H1 (cell line): ENCODE measurements at regions not wholly inside any gene's neighbourhood (a gene's known extent, or its start where the extent isn't known, plus 50 kb on each side); places are given as distances from the start of the nearest gene placed in this dataset.
A peak's percentile ranks its signal among the peaks of the same experiment; 100 is the strongest.

Source experiments
- CTCF ChIA-PET: fragments of 300-600 bp; sonication (Branson Sonifier 250); formaldehyde crosslinking; loops from one replicate; lab custom pipeline; 2021; ENCODE audit not compliant: partially characterized antibody; lab: Charles Lee
- POLR2A ChIA-PET: fragments of 300-600 bp; sonication (Branson Sonifier 250); formaldehyde crosslinking; loops from one replicate; lab custom pipeline; 2021; ENCODE audit warnings: inconsistent platforms; ENCODE audit not compliant: partially characterized antibody; lab: Charles Lee
- DNase-seq, 2 experiments: peaks; one replicate each; pipeline versions ENCODE4 v3.0.0 to v3.0.0-alpha.2; 2010 to 2022; ENCODE audit warnings: low spot score in 2 of 2, low read depth in 1 of 2, mixed read lengths in 1 of 2
- FAIRE-seq: peaks from 2 replicates; lab custom pipeline; 2011; peaks lifted over from hg19 to GRCh38; lab: Jason Lieb, UNC
- H2AFZ ChIP-seq: 2 replicates; pipeline ENCODE4 v1.8.1; 2012; ENCODE audit warnings: low read length, inconsistent platforms
- H2AK5ac ChIP-seq: 2 replicates; pipeline ENCODE4 v1.6.1; 2013; ENCODE audit warnings: low read depth, low read length
- H2BK120ac ChIP-seq: replicated peaks from 2 replicates; pipeline ENCODE3; 2013; ENCODE audit warnings: low read depth, low read length, inconsistent platforms
- H2BK12ac ChIP-seq: 2 replicates; pipeline ENCODE4 v1.6.1; 2013; ENCODE audit warnings: low read depth, low read length
- H2BK15ac ChIP-seq: 2 replicates; pipeline ENCODE4 v1.6.1; 2013; ENCODE audit warnings: low read length
- H2BK20ac ChIP-seq: 2 replicates; pipeline ENCODE4 v1.6.1; 2013; ENCODE audit warnings: low read length
- H2BK5ac ChIP-seq: 2 replicates; pipeline ENCODE4 v1.6.1; 2013; ENCODE audit warnings: low read depth, low read length
- H3K14ac ChIP-seq: 2 replicates; pipeline ENCODE4 v1.6.1; 2013; ENCODE audit warnings: inconsistent platforms; ENCODE audit not compliant: insufficient read length
- H3K18ac ChIP-seq: 2 replicates; pipeline ENCODE4 v1.6.1; 2013; ENCODE audit warnings: low read length; ENCODE audit errors: extremely low read depth
- H3K23ac ChIP-seq: 2 replicates; pipeline ENCODE4 v1.6.1; 2013; ENCODE audit warnings: inconsistent platforms; ENCODE audit not compliant: insufficient read length
- H3K23me2 ChIP-seq: 2 replicates; pipeline ENCODE4 v1.6.1; 2013; ENCODE audit warnings: low read depth, low read length
- H3K27ac ChIP-seq: 2 replicates; pipeline ENCODE4 v1.6.1; 2011; ENCODE audit warnings: low read depth, low read length, inconsistent platforms
- H3K27me3 ChIP-seq, 4 experiments: replicated peaks in 1 of 4; 1 replicate in 1 of 4; 2 replicates in 3 of 4; pipeline versions ENCODE4 v1.6.1 to v1.8.1; 2011 to 2013; ENCODE audit warnings: low read length in 3 of 4, mild to moderate bottlenecking in 3 of 4, inconsistent platforms in 2 of 4, mixed read lengths in 2 of 4, moderate library complexity in 1 of 4; ENCODE audit not compliant: control insufficient read depth in 3 of 4, insufficient read depth in 3 of 4; ENCODE audit errors: extremely low read depth in 1 of 4
- H3K36me3 ChIP-seq, 4 experiments: 2 replicates each; pipeline versions ENCODE4 v1.6.1 to v1.8.1; 2011 to 2013; ENCODE audit warnings: mild to moderate bottlenecking in 4 of 4, low read length in 3 of 4, moderate library complexity in 2 of 4, control low read depth in 1 of 4, inconsistent platforms in 1 of 4; ENCODE audit not compliant: insufficient read depth in 4 of 4, control insufficient read depth in 2 of 4
- H3K4ac ChIP-seq: replicated peaks from 2 replicates; pipeline ENCODE3; 2013; ENCODE audit warnings: low read length, low read depth, mixed read lengths, inconsistent platforms; ENCODE audit not compliant: insufficient read length
- H3K4me1 ChIP-seq, 4 experiments: replicated peaks in 1 of 4; 1 replicate in 1 of 4; 2 replicates in 3 of 4; pipeline versions ENCODE4 v1.6.1 to v1.8.1; 2011 to 2013; ENCODE audit warnings: low read length in 3 of 4, inconsistent platforms in 2 of 4, mixed read lengths in 1 of 4; ENCODE audit not compliant: insufficient read depth in 4 of 4, control insufficient read depth in 3 of 4
- H3K4me2 ChIP-seq, 2 experiments: 2 replicates each; pipeline versions ENCODE4 v1.6.1 to v1.8.1; 2011 to 2013; ENCODE audit warnings: low read depth in 2 of 2, low read length in 2 of 2, control low read depth in 1 of 2, inconsistent platforms in 1 of 2, mild to moderate bottlenecking in 1 of 2; ENCODE audit not compliant: insufficient read depth in 1 of 2
- H3K4me3 ChIP-seq, 4 experiments: fragments of 200-600, 300-600 bp in 1 of 4; sonication (generic), shearing (Covaris generic), sonication (Bioruptor Twin) in 1 of 4; 2 replicates each; pipeline versions ENCODE4 v1.5.1 to v1.8.1; 2011 to 2016; ENCODE audit warnings: low read length in 4 of 4, low read depth in 3 of 4, control low read depth in 2 of 4, inconsistent platforms in 2 of 4, mild to moderate bottlenecking in 2 of 4, mixed read lengths in 1 of 4, moderate library complexity in 1 of 4; ENCODE audit not compliant: insufficient read depth in 2 of 4; ENCODE audit errors: extremely low read depth in 1 of 4
- H3K56ac ChIP-seq: replicated peaks from 2 replicates; pipeline ENCODE3; 2013; ENCODE audit warnings: low read depth, mild to moderate bottlenecking, mixed read lengths, low read length, inconsistent platforms; ENCODE audit not compliant: insufficient read length
- H3K79me1 ChIP-seq: 2 replicates; pipeline ENCODE4 v1.6.1; 2013; ENCODE audit warnings: low read depth, low read length, control low read depth
- H3K79me2 ChIP-seq, 2 experiments: 2 replicates each; pipeline versions ENCODE4 v1.6.1 to v1.8.1; 2012 to 2013; ENCODE audit warnings: low read length in 2 of 2, mild to moderate bottlenecking in 2 of 2, inconsistent platforms in 1 of 2; ENCODE audit not compliant: insufficient read depth in 2 of 2, control insufficient read depth in 1 of 2
- H3K9ac ChIP-seq, 4 experiments: replicated peaks in 1 of 4; 1 replicate in 1 of 4; 2 replicates in 3 of 4; pipeline versions ENCODE4 v1.6.1 to v1.8.1; 2011 to 2013; ENCODE audit warnings: low read depth in 3 of 4, low read length in 3 of 4, control low read depth in 2 of 4, mild to moderate bottlenecking in 2 of 4, moderate library complexity in 2 of 4, inconsistent platforms in 1 of 4; ENCODE audit errors: extremely low read depth in 1 of 4
- H3K9me3 ChIP-seq, 2 experiments: 2 replicates each; pipeline versions ENCODE4 v1.6.1 to v1.8.1; 2012 to 2013; ENCODE audit warnings: mild to moderate bottlenecking in 2 of 2, moderate library complexity in 2 of 2, control low read depth in 1 of 2, inconsistent platforms in 1 of 2, low read depth in 1 of 2, low read length in 1 of 2, mixed read lengths in 1 of 2; ENCODE audit not compliant: insufficient read depth in 2 of 2
- H4K20me1 ChIP-seq, 2 experiments: replicated peaks in 1 of 2; 2 replicates each; pipeline versions ENCODE3 to v1.8.1; 2011 to 2013; ENCODE audit warnings: inconsistent platforms in 2 of 2, low read length in 2 of 2, mild to moderate bottlenecking in 1 of 2; ENCODE audit not compliant: insufficient read depth in 2 of 2, control insufficient read depth in 1 of 2
- H4K5ac ChIP-seq: 2 replicates; pipeline ENCODE4 v1.6.1; 2013; ENCODE audit warnings: low read length, low read depth, mixed read lengths, inconsistent platforms; ENCODE audit not compliant: insufficient read length
- H4K8ac ChIP-seq: 2 replicates; pipeline ENCODE4 v1.8.0; 2013; ENCODE audit warnings: mild to moderate bottlenecking, moderate library complexity, low read length, inconsistent platforms; ENCODE audit not compliant: insufficient read depth; ENCODE audit errors: extremely low read depth
- H4K91ac ChIP-seq: replicated peaks from 2 replicates; pipeline ENCODE3; 2013; ENCODE audit warnings: low read length, mixed read lengths, inconsistent platforms; ENCODE audit not compliant: insufficient read length
- BACH1 ChIP-seq: IDR thresholded peaks from 2 replicates; pipeline ENCODE4 v1.6.1; 2012; ENCODE audit warnings: low read length, improper control_type of control experiment
- MAX ChIP-seq: IDR thresholded peaks from 2 replicates; pipeline ENCODE4 v1.6.1; 2012; ENCODE audit warnings: inconsistent platforms
- WGBS, 2 experiments: shearing (Covaris generic) in 1 of 2; methylation state at CpG; one replicate each; pipeline versions ENCODE4 v1.1.6 to v1.1.7; 2013 to 2015; ENCODE audit warnings: low lambda C conversion rate in 2 of 2, mixed read lengths in 2 of 2, inconsistent platforms in 1 of 2, low coverage in 1 of 2, missing lambda C conversion rate in 1 of 2; ENCODE audit not compliant: insufficient replicate concordance in 2 of 2, insufficient coverage in 1 of 2, insufficient read length in 1 of 2; ENCODE audit errors: extremely low coverage in 1 of 2, missing lambda C conversion rate in 1 of 2; 5-methylcytosine and 5-hydroxymethylcytosine counted together

- Histone ChIP-seq H2AFZ (no peak overlapping the region), H3K23me2 (no peaks in the 10 kb centered on the region), H2BK120ac (no peak overlapping the region), H3K27me3 (no peaks in the 10 kb centered on the region), H3K36me3 (no peaks in the 10 kb centered on the region), H2BK15ac (no peak overlapping the region), H2BK12ac (no peak overlapping the region), H3K27ac (no peak overlapping the region), H4K5ac (no peak overlapping the region), H4K8ac (no peak overlapping the region), H3K9ac (no peak overlapping the region), H2BK20ac (no peak overlapping the region), H4K20me1 (no peaks in the 10 kb centered on the region), H3K4ac (no peak overlapping the region), H3K79me2 (no peaks in the 10 kb centered on the region), H3K18ac (no peak overlapping the region; the same call in 1 of the 2 replicates), H4K91ac (no peak overlapping the region), H3K56ac (no peak overlapping the region), H3K23ac (no peak overlapping the region), H3K4me3 (no peak overlapping the region), H2AK5ac (no peak overlapping the region), H3K4me1 (peaks cover 0 to 8% (median 0%) of the 10 kb centered on the region in 4 experiments; a peak in 1 of 7 replicates), H2BK5ac (no peak overlapping the region), H3K4me2 (no peak overlapping the region), H3K79me1 (no peaks in the 10 kb centered on the region), H3K14ac (no peak overlapping the region), H3K9me3 (no peaks in the 10 kb centered on the region)
- WGBS, 2 experiments, result 90% methylated on average over 7 of the region's 7 CpGs; no CpG with 5 or more reads in 1 of the 2 experiments
- ChIA-PET CTCF (interaction anchor here (1.0 to 1.7 kb wide), 5 partner anchors 8 to 39 kb away, joined by 3 to 4 read pairs (median 3); no protein-coding TSS in a partner anchor), POLR2A (no interaction called here)
- no peak for FAIRE-seq
- no peak for DNase-seq
- no peak for TF ChIP-seq BACH1
- TF ChIP-seq MAX, result 0 out of 2 replicates have a peak, but pooled peaks have one; percentile 34
Measured at GRCh38 chr12:113683574-113683973, 211.9 kb upstream of the LHX5 start.
